ENCODE measurements at regions not wholly inside any gene's neighbourhood (a gene's known extent, or its start where the extent isn't known, plus 50 kb on each side); places are given as distances from the start of the nearest gene placed in this dataset.
"Not testable (repeated sequence)": the region's sequence is repeated elsewhere in the genome, so short reads cannot be mapped to it uniquely, and the experiment has no call there.

GRCh38 chr19:23533441-23533840 is 138.2 kb upstream of the ZNF91 start:
- DNase-seq: not testable (repeated sequence)

DNA sequence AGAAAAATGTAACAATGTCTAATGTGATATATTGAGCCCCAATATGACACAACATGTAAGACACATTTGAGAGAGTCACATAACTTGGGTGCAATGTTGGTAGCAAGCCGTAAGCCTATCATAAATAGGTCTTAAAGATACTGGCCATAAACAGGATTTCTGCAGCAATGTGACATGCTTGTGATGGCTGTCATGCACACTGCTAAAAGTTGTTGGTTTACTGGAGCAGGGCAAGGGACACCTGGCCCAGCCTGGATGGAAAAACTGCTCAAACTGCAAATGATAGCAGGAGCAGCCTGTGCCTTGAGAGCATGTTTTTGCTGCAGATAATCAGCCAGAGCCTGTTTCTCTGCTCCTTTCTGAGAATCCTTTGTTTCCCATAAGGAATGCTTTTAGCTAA is 136.7 kb upstream of the ZNF91 start:
- no peak for DNase-seq

DNA sequence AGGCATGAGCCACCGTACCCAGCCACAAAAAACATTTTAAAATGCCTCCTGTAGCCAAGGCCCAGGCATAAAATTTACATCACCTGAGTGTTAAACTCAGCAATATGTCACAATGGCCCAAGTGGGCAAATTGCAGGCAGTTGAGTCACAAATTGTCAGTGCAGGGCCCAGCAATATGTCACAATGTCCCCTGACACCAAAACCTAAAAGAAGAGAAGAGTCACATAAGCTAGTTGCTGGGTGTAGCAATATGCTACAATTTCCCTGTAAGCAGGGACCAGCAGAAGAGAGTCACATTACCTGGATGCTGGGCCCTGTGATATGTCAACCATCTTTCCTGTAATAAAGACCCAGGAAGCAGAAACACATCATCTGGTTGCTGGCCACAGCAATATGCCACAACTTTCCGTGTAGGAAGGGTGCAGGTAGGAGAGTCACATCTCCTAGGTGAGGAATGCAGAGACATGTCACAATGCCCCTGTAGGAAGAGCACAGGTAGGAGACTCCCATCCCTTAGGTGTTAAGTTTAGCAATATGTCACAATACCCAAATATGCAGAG is 136.0 kb upstream of the ZNF91 start:
- DNase-seq: no peak

GRCh38 chr19:23528376-23528775 is 133.1 kb upstream of the ZNF91 start:
- no peak for DNase-seq

DNA sequence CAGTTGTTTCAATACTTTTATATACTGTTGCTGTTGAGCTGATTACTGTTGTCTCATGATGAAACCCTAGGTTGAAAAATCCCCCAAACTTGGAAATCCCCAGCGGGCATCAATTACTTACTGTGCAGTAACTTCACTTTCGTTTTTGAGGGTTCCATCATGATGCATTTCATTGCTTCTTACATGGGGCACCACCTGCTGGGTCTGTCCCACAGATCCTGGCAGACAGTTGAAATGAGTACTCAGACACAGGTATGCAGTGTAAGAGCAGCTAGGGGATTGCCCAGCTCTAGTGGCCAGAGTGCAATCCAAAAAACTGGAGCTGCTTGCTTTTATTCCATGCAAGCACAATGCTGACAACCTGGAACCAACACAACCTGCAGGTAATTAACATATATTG is 132.5 kb upstream of the ZNF91 start:
- peak in 1 of 5 donors; percentile 4 for DNase-seq

GRCh38 chr19:23526302-23526701 is 131.0 kb upstream of the ZNF91 start:
- no peak for DNase-seq

DNA sequence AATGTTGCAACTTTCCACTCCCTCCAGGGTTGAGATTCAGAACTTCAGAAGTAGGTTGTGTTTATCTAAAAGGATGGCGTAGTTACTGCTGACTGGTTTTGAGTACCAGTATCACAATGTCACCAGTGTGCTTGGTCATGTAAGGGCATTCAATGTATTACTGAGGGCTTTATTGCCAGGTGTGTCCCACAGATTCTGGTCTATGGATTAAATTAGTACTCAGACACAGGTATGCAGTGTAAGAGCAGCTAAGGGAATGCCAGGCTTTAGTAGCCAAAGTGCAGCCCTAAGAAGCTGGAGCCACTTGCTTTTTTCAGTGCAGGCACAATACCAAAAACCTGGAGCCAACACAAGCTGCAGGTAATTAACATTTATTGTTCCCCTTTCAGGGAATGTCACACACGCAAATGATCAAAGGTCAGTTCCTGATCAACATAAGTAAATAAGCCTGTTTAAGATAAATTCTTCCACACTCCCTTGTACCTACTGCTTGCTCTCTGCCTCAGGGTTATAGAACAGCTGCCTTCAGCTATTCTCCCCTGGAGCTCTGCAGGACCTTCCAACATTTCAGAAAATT is 130.1 kb upstream of the ZNF91 start:
- DNase-seq: no peak

- no peak for DNase-seq
Measured at GRCh38 chr19:23523863-23524262, 128.6 kb upstream of the ZNF91 start.

GRCh38 chr19:23522431-23522830 is 127.2 kb upstream of the ZNF91 start:
- DNase-seq: no peak

DNA sequence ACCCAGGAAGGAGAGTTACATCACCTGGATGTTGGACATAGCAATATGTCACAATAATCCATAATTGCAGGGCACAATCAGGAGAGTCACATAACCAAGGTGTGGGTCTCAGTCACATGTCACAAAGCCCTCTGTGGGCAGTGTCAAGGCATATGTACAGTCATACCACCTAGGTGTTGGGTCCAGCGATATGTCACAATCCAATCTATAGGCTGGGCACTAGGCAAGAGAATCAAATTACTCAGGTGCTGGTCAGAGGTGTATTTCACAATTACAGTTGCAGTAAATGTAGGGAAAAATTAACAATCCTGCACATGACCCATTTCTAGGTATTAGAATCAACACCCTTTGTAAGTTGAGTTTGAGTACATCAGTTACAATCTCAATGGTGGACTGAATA is 126.2 kb upstream of the ZNF91 start:
- no peak for DNase-seq

DNA sequence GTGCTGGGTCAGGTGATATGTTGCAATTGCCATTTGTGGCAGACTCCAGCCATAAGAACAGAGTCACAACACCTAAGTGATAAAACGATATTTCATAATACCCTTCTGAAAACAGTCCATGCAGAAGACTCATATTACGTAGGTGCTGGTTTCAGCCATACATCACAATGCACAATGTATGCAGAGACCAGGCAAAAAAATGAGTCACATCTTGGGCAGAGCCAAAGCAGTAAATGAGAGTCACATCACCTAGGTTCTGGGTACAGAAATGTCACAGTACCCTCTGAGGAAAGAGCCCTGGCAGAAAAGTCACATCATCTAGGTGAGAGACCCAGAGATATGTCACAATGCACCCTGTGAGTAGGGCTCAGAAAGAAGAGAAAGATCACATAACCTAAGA is 125.2 kb upstream of the ZNF91 start:
- DNase-seq: no peak

DNA sequence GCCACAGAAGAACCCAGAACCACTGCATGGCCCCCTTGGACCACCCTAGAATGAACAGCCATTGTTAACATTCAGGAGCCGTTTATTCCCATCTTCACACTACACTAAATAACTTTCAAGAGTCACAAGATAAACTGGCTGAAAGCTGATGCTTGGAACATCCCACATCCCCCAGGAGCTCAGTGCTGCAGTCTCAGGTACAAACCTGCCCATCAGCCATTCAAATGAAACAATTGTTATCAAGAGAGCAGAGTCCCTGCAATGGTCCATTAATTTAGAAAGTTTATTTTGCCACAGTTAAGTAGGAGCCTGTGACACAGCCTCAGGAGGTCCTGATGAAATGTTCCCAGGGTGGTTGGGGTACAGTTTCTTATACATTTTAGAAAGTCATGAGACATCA is 123.8 kb upstream of the ZNF91 start:
- DNase-seq: no peak

GRCh38 chr19:23516266-23516665 is 121.0 kb upstream of the ZNF91 start:
- no peak for DNase-seq

DNA sequence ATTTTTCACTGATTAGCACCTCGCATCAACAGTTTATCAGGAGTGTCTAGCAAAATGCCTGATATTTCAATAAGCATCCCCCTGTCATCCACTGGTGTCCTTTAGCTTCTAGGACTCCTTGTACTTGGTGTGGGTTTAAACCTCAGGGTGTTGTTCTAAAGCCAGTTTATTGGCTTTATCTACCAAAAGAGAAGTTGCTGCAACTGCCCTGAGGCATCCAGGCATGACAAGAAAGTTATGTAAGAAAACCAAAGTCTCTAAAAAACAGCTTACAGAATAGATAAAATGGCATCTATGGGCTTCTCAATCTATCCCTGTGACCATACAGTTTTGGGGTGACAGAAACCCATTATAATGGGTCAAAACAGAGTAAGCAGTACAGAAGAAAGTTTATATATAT is 120.3 kb upstream of the ZNF91 start:
- no peak for DNase-seq

- DNase-seq: no peak
Measured at GRCh38 chr19:23512151-23512925, 117.1 kb upstream of the ZNF91 start.

- no peak for DNase-seq
Measured at GRCh38 chr19:23509686-23510450, 114.6 kb upstream of the ZNF91 start.

DNA sequence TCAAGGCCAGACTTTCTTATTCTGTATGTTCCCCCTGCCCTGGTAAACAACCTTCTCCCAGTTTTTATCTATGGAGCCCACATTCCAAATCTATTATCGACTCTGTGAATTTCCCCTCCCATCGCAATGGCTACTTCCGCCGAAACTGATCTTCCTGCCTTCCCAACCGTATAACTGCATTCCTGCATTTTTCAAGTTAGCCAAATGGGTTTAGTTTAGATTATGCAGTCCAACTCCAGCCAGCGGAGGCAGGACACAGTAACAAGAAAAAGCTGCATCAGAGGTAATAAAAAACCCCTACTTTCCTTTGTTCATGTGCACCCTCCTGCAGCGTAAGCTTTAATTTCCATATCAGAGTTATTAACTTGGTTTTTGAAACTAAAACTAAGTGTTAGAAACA is 112.2 kb upstream of the ZNF91 start:
- no peak for DNase-seq

GRCh38 chr19:23505738-23506137 is 110.5 kb upstream of the ZNF91 start:
- no peak for DNase-seq

DNA sequence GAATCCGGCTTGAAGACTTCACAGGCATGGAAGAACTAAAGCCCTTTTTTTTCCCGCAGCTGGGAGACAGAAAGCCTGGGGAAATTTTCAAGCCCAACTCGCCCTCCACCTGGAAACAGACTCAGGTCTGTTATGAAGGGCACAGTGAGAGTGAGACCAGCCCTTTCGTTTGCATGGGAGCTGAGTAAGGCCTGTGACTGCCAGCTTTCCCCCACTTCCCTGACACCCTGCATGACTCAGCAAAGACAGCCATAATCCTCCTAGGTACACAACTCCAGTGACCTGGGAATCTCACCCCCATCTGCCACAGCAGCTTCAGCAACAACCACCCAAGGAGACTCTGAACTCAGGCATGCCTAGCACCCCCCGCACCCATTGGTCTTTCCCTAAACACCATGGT is 87.6 kb upstream of the ZNF91 start:
- DNase-seq: no peak

DNA sequence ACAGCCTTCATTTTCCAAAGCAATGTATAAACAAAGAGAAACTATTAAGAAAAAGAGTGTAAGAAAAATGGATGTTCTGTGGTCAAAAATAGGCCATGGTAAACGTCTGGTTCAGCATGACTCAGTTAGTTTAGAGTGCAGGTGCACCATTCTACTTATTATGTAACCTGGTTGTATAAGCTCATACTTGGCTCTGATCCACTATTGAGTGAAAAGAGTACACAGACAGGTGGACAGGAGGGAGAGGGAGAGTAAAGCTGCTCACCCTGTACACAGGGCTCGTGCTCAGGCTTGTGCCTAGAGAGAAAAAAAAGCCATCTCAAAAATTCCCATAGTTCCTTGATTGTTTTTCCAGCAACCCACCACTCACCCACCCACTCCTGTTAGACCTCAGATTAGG is 85.8 kb upstream of the ZNF91 start:
- DNase-seq: no peak

GRCh38 chr19:23475477-23475876 is 80.2 kb upstream of the ZNF91 start:
- no peak for DNase-seq

- no peak for DNase-seq
Measured at GRCh38 chr19:23474761-23475160, 79.5 kb upstream of the ZNF91 start.

DNA sequence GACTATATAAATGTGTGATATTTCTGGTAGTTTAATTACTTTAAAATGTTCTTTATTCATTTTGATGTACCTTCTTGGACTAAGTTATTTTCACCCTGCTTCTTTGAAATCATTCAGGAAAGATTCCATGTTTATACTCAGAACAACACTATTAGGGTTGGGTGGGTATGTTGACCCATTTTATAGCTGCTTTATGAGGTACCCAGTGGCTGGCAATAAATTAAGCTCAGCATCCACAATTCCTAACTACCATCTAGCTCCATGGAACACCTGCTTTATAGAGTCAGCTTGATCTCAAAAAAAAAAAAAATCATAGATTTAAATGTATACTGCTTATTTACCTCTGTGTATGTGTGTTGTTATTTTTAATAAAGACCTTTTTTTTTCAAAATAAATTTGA is 78.9 kb upstream of the ZNF91 start:
- DNase-seq: no peak

Measured in T-helper 1 cell (primary cell).